GM12891 (cell line): ENCODE measurements at regions not wholly inside any gene's neighbourhood (a gene's known extent, or its start where the extent isn't known, plus 50 kb on each side); places are given as distances from the start of the nearest gene placed in this dataset.

ENCODE experiments used
- DNase-seq: peaks from one replicate; pipeline ENCODE4 v3.0.0; 2011; ENCODE audit warnings: low spot score; ENCODE audit not compliant: insufficient read length
- FAIRE-seq: peaks from 2 replicates; lab custom pipeline; 2011; peaks lifted over from hg19 to GRCh38; lab: Jason Lieb, UNC
- PAX5 ChIP-seq: IDR thresholded peaks from 2 replicates; pipeline ENCODE4 v1.6.1; 2011; ENCODE audit warnings: low read length, moderate library complexity, mild to moderate bottlenecking; ENCODE audit not compliant: insufficient read depth, severe bottlenecking
- POLR2A ChIP-seq: IDR thresholded peaks from 2 replicates; pipeline ENCODE4 v1.6.1; 2011; ENCODE audit warnings: low read depth, low read length, control low read depth
- POLR2AphosphoS5 ChIP-seq: IDR thresholded peaks from 2 replicates; pipeline ENCODE4 v1.6.1; 2011; ENCODE audit warnings: low read depth, low read length, control low read depth
- POU2F2 ChIP-seq: IDR thresholded peaks from 2 replicates; pipeline ENCODE4 v1.6.1; 2011; ENCODE audit warnings: low read depth, mild to moderate bottlenecking, control low read depth, low read length, moderate library complexity
- SPI1 ChIP-seq: IDR thresholded peaks from 2 replicates; pipeline ENCODE4 v1.6.1; 2011; ENCODE audit warnings: low read depth, low read length, control low read depth
- TAF1 ChIP-seq: IDR thresholded peaks from 2 replicates; pipeline ENCODE4 v1.6.1; 2011; ENCODE audit warnings: low read depth, low read length, control low read depth

DNA sequence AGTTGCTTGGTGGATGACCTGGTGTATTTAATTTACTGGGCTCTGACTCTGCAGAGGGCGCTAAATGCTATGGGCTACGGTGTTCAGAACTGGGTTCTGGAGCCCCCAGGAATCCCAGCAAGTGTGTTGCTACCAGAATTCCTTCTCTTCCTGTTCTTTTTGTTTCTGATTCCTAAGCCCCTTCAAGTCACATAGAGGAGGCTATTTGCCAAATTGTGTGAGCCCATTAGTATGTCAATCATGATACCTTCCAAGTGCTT lies 358.2 kb upstream of the SPRED2 start:
- FAIRE-seq: no peak
- TF ChIP-seq POLR2AphosphoS5: no peak
- no peak for TF ChIP-seq TAF1
- TF ChIP-seq PAX5: no peak
- no peak for TF ChIP-seq POU2F2
- TF ChIP-seq SPI1: no peak
- no peak for TF ChIP-seq POLR2A
- DNase-seq: no peak

DNA sequence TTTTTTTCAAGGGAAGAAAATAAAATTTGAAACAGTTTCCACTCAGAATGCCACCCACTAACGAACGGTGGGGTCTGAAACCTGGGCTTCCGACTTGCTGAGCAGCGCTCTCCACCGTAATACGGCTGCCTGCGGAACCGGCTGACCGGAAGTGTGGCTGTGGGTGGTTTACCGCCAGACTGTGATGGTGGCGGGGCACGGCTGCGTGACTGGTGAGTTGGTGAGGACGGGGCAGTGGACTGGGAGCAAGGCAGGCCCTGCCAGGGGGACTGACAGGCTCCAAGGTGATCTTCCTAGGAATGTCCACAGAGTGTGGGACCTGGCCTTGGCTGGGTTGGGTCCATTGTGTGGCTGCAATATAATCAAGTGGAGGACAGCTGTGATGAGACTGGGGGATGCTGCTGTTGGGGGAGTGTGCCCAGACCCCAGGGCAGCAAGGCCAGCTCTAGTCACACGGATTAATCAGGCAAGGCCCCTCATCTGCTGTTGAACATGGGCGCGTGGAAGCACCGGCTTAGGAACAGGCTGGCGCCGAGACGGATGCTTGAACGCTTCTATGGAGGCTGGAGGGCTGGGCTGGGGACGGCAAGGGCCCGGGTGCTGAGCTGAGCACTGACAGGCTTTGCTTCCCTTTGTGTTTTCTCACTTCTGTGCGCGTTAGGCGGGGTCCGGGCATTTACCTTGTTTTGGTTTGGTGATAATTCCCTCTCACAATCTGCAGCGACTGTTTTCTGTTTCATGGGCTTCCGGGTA lies 357.7 kb upstream of the SPRED2 start:
- FAIRE-seq (no peak), DNase-seq (no peak)
- TF ChIP-seq TAF1: no peak
- no peak for TF ChIP-seq POU2F2
- no peak for TF ChIP-seq POLR2AphosphoS5
- TF ChIP-seq SPI1: no peak
- TF ChIP-seq PAX5: no peak
- TF ChIP-seq POLR2A: no peak

DNA sequence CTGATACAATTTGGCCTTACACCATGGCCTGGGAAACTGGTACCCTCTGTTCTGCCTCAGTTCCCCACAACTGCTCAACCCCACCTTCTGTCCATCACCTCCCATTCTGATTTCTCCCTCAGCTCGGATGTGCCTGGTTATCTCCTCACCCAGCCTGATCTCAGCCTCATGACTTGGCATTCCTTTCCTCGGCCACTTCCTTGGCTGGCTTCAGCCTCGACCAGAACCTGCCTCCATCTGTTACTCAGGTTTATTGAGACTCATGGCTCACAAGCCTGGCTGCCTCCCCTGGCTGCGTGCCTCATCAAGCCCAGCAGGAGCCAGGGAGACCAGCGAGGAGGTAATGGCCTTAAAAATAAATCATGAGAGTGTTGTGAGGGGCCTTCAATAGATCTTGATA lies 356.2 kb upstream of the SPRED2 start:
- FAIRE-seq (no peak), DNase-seq (no peak)
- no peak for TF ChIP-seq POU2F2
- TF ChIP-seq SPI1: no peak
- no peak for TF ChIP-seq TAF1
- TF ChIP-seq POLR2A: no peak
- TF ChIP-seq PAX5: no peak
- no peak for TF ChIP-seq POLR2AphosphoS5

- TF ChIP-seq SPI1 (no peak), PAX5 (no peak), POU2F2 (no peak), POLR2AphosphoS5 (no peak), TAF1 (no peak), POLR2A (no peak)
- FAIRE-seq (no peak), DNase-seq (no peak)
Observed at GRCh38 chr2:65786765-65787164, 354.4 kb upstream of the SPRED2 start.

DNA sequence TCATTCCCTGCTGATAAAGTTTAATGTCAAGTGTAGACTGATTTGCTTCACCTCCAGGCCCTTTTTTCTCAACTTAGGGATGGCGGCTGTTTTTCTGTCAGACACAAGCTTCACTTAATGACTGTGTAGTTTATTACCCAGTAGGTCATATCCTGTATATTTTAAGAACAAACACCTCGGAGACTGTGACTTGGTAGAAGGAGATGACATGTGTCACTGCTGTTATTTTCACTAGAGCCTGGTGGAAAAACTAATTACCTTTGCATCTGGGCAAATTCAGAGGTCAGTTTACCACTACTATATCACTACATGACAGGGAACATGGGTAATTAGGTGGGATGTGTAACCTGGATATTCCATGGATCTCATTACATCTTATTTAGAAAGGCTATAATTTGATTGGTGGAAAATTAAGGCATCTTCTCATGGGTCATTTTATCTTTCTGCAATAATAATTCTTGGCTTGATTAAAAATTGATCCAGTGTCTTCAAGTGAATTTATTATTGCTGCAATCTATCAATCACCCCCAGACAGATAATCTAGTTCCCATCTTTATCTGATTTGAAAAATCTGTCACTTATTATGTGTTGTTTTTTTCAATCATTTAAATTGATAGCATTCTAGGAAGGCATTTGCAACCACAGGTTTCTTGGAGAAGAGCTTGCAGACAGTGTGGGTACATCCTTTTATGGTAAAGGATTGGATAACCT lies 353.8 kb upstream of the SPRED2 start:
- FAIRE-seq (no peak), DNase-seq (no peak)
- TF ChIP-seq SPI1 (no peak), POLR2A (no peak), TAF1 (no peak), PAX5 (no peak), POU2F2 (no peak), POLR2AphosphoS5 (no peak)

DNA sequence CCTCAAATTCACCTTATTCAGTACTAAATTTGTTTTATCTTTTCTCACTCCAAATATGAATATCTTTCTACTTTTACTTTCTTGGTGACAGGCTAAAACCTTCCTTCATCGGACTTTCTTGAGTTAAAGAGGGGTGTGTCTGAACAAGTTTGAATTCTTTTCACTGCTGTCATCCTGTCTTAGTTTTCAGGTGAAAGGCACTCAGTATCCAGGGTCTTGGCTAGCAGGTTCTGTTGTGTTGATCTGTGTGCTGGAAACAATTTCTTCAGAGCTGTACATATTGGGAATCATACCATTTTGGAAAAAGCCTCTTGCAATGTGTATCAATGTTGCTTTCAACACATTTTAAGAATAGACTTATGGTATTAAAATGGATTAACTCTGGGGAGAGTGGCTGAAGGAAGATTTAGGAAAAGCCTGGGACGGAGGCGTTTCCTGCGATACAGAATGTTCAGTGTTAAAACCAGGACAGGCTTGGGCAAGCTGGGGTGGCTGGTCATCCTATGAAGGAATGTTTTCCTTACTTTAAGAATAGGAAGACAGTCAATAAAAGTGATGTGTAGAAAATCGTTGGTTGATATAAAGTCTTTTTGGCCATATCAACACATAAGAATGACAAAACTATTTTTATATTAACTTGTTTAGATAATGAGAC lies 350.7 kb upstream of the SPRED2 start:
- no peak for DNase-seq
- TF ChIP-seq PAX5 (no peak), POU2F2 (no peak), TAF1 (no peak), SPI1 (no peak), POLR2A (no peak), POLR2AphosphoS5 (no peak)
- FAIRE-seq: no peak

DNA sequence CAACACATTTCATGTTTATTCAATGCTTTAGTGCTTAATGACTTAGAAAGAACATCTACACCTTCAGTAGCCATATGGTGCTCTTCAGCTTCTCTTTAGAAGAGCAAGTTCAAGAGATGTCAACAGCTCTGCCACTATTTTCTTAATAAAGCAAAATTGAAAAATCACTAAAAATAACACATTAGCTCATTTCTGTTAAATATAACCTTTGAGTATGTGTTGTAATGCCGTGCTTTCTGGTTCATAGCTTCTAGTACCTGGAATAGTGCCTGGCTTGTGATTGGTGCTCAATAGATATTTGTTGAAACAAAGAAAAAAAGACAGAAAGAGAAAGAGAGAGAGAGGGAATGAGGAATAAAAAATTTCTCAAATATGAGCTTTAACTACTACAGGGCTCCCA lies 349.8 kb upstream of the SPRED2 start:
- DNase-seq (no peak), FAIRE-seq (no peak)
- TF ChIP-seq SPI1: no peak
- TF ChIP-seq POLR2A: no peak
- TF ChIP-seq POU2F2: no peak
- TF ChIP-seq PAX5: no peak
- TF ChIP-seq POLR2AphosphoS5: no peak
- TF ChIP-seq TAF1: no peak

- TF ChIP-seq POLR2A (no peak), PAX5 (no peak), TAF1 (no peak), POLR2AphosphoS5 (no peak), POU2F2 (no peak), SPI1 (no peak)
- DNase-seq (no peak), FAIRE-seq (no peak)
Observed at GRCh38 chr2:65781756-65782155, 349.4 kb upstream of the SPRED2 start.

GRCh38 chr2:65779021-65779420 lies 346.6 kb upstream of the SPRED2 start:
- FAIRE-seq: no peak
- no peak for TF ChIP-seq PAX5
- DNase-seq: no peak

GRCh38 chr2:65778137-65778536 lies 345.7 kb upstream of the SPRED2 start:
- TF ChIP-seq POLR2A: no peak
- TF ChIP-seq POLR2AphosphoS5: no peak
- no peak for TF ChIP-seq SPI1
- TF ChIP-seq TAF1: no peak
- TF ChIP-seq POU2F2: no peak
- no peak for TF ChIP-seq PAX5
- FAIRE-seq: no peak
- no peak for DNase-seq
